NCI-H2227 (cell line): ENCODE measurements at regions not wholly inside any gene's neighbourhood (a gene's known extent, or its start where the extent isn't known, plus 50 kb on each side); places are given as distances from the start of the nearest gene placed in this dataset.
A peak's percentile ranks its signal among the peaks of the same experiment; 100 is the strongest.

Experiments
- DNase-seq: peaks from one replicate; lab custom pipeline; 2025; ENCODE audit not compliant: unreplicated experiment; lab: John Stamatoyannopoulos, UW

DNA sequence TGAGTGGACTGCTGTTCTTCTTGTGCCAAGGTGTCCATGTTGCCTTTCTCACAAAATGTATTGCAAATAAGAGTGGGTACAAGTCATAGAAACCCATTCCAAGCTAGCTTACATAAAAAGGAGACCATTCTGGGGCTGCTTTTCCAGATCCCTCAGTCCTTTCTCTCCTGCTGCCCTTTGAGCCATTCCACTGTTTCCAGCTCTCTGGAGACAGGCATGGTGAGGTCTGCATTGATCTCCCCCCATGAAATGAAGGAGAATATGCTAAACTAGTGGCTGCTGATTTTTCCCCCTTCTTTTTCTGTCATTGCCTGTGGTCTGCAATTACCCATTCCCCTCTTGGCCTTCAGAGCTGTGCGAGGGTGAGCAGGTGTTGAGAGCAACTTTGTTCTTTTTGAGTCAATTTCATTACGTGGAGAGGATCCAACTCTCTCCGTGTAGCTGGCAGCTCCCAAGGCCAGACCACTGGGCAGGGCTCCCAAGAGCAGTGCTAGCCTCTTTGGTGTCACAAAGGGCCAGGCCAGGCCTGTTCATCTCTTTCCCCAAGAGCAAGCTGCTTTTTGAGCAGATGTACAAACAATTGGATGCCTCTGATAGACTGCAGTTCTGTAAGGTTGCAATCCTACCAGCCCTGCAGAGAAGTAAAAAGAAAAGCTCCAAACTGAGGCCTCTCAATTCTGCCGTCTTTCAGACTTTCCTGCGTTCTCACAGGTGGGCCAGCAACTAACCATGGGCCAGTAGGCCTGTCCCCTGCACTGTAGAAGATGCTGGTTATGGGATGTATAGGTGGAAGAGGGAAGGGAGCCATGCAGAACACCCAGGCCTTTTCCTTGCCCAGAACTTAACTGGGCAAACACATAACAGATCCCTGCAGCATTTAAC is 96.1 kb upstream of the ARMC2 start:
- DNase-seq = peak; percentile 12

DNA sequence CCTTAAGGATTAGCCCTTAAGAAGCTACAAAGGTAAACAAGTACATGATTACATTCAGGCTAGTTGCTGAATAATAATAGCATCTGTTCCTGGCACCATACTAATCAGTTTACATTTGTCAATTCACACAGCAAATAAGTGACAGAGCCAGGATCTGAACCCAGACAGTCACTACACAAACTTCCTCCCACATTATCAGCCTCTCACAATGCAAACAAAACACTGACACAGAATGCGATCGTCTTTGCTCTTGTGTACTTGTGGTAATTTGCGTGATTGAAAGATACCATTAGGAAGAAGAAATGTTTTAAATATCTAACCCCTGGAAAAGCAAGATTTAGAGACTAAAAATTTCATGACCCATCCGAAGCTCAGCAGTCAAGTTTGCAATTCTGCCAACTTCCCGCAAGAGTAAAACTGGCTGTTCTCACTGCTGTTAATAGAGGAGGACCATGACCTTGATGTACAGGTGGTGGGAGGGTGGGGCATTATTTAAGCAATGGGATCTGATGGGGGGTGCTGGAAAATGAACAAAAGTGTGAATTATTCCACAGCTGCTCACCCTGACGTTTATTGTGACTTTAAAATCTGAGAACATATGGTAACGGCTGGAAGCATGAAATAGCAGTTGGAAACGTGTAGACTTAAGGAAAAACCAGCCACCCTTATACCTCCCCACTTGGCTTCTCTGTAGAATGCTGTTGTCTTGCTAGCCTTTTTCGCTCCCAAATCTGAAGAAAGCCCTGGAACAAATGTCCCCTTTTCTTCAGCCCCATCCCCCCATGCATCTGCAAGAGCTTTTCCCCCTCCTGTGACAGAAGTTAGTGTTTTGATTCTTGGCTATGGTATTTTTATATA is 95.3 kb upstream of the ARMC2 start:
- DNase-seq = no peak

DNA sequence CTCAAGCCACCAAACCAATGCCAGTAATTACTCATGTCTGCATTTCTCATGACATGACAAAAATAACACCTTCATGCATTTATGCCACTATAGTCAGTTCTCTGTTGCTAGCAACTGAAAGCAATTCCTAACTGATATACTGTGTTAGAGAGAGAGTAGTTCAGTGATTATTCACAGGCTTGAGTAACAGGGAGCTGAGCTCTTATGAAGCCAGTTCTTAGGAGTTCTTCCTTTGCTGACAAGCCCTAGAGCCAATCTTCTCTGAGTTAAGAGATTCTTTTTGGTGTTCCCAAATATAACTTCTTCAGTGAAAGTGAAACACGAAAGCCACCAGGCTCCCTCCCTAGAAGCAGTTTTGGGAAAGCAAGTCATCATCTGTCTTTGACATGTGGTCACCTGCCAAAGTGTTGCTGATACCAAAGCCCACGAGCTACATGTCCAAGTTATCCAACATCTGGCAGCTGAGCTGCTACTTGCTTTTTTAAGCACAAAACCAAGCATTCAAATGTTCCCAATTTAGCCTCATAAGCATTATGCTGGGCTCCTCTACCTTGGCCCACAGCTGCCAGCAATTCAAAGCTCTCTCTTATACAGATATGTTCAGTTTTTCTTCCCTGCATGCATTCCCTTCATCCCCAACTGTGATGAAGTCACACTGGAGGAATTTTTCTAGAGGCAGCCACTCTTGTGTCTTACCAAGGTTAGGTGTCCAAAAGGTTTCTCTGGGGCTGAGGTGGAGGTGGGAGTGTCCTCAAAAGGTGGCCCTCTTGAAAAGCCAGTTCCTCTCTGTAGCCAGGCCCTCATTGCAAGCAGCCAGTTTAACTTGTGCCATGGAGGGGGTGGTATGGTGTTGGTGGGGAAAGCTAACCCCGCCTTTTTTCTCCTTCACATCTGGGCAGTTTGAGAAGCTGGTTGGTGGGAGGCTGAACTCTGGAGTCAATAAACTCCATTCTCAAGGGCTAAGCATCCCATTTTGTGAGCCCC is 92.7 kb upstream of the ARMC2 start:
- no peak for DNase-seq

DNA sequence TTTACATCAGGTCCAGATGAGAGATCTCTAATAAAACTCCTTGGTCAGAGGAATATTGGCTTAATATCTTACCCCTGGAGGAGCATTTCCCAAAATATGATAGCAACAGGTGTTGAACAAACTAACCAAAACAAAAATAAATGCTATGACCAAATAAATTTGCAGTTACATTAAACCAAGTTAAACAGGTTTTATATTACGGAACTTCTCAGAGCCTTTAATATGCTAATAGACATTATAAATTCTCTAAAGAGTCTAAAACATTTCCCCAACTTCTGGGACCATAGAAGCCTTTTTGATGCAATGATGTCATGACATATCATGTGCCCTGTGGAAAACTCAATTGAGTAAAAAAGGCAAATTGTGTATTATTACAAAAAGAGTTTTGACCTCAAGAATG is 90.9 kb upstream of the ARMC2 start:
- no peak for DNase-seq

DNA sequence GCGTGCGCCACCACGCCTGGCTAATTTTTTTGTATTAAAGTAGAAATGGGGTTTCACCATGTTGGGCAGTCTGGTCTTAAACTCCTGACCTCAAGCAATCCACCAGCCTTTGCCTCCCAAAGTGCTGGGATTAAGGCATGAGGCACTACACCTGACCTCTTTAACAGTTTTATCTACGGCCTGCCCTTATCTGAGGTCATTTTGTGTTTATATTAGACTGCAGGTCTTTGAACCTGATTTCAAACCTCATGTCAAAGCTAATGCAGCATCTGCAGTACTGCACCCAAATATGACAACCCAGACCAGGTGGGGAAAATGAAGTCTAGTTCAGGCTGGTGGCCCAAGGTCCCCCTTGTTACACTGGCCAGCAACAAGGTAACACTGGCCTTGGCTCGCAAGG is 89.3 kb upstream of the ARMC2 start:
- DNase-seq = no peak

DNA sequence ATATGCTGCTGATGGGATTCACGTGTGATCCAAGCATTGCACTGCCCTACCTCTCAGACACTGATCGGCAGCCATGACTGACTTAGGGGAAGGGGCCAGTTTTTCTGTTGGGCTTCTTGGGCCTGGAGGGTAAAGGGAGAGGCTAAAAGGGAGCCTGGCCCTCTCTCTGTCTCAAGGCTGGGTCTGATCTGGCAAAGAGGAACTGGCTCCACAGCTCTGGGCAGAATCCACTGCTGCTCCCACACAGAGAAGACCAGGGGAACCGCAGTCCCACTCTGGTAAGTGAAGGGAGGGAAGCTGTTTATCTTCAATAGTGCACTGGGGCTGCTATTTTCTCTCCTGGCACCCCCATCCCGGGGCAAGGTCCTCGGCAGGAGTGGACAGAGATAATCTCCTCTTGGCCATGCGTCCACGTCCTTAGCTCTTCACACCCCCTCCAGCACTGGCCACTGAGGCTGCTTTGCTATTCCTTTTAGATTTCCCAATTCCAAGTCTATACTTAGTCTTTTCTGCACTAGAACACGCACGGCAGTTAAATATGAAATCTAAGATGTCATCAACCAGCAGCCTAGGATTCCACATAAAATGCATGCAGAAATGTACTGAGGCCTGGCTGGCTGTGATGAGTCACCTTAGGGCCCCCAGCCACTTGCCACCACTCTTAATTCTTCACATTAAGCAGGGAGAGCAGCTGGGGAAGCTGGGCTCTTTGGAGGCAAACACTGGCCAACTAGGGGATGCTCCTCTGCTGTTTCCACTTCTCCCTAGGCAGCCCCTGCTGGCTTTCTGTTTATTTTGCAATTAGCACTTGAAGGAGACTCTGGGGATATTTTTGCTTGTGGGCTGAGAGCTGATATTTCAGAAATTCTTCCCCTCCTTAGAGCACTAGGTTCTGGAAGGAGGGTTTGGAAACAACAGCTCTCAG is 87.8 kb upstream of the ARMC2 start:
- DNase-seq = peak; percentile 36

DNA sequence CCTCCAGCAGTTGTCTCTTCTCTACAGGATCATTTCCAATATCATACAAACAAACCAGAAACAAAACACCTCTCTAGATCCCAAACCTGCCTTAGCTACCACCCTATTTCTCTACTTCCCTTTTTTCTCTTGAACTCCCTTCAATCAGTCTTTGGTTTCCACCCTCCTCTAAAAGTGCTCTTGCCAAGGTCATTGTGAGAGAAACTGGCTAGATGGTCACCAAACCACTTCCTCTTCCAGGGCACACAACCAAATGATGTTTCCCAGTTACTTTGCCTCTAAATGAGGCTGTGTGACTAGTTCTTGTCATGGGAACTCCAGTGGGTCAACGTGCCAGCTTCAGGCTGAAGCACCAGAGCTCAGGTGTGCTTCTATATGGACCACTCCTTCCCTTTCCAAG is 85.8 kb upstream of the ARMC2 start:
- DNase-seq = no peak

DNA sequence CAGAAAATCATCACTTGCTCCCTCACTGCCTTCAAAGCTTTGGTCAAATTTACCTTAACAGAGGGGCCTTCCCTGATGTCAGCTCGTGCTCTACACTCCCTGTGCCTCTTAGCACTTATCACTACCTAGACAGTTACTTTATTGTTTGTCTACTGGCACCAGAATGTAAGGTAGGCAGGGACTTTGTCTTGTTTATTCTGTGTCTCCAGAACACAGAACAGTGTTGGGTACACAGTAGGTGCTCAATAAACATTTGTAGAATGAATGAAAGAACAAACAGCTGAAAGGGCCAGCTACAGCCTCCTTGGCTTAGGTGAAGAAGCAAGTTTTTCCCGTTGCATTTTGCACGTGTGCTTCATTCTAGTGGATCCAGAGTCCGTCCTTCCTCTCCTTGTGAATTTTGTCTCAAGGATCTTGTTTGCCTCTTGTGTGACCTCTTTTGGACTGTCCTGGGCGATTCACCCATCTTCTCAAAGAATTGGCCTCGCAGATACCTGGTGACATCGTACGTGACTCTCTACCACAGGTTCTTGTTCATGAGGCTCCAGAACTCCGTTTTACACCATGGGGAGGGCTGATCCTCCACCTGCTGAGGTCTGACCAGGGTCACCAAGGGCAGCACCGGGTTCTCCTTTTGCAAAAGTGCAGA is 84.2 kb upstream of the ARMC2 start:
- DNase-seq = no peak

DNA sequence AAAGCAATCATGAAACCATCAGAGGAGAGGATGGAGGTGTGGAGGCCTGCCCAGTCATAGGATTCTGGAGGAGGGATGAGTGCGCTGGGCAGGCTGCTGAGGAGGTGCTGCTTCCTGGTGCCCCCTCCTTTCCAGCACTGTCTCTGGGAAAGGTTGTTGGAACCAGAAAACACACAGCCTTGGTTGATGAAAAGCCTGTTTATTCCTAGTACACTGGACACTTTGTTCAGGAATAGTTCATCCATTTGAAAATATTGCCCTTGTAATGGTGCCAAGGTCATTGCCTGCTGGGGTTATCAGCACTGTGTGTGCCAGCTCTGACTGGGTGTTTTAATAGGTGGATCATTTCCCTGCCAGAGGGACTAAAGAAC is 83.7 kb upstream of the ARMC2 start:
- DNase-seq = no peak

DNA sequence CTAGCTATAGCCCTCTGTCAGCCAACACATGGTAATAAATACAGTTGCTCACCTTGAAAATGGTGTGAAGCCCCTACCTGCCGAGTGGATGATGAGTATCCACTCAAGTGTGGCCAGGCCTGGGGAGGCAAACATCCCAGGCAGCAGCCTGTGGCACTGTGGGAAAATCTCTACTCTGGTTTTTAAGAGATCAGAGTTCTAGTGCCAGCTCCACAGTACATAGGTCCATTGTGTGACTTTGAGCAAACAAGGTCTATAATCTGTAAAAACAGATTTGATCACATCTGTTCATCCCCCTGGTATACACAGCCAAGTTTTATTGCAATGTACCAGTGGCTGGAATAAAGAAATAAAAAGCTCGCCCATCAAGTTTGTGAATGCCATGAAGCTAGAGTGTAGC is 82.7 kb upstream of the ARMC2 start:
- DNase-seq = no peak

DNA sequence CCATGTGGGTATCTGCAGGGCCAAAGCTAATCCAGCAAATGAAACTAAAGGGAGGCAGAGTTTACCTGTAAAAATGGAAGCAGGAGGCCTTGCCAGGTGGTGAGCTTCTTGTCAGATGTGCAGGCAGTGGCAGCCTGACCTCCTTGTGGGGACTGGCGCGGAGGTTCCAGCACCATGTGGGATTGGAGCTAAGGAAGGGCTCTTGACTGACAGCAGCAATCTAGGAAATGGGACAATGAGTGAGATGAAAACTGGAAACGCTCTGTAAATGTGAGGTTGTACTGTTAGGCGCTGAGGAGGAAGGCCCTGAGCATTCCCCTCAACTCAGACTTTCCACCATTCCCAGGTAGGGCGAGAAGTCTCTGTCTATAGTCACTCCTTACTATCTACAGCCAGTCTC is 81.8 kb upstream of the ARMC2 start:
- no peak for DNase-seq

DNA sequence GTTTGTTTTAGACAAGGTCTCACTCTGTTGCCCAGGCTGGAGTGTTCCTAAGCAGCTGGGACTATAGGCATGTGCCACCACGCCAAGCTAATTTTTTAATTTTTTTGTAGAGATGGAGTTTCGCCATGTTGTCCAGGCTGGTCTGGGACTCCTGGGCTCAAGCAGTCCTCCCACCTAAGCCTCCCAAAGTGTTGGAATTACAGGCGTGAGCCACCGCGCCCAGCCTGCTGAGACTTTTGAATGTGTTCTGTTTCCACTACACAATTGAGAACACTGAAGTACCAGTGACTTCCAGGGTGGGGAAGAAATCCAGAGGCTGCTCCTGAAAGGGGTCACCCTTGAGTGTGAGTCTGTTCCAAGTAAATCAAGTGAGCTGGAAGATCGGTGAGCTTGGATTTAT is 81.3 kb upstream of the ARMC2 start:
- no peak for DNase-seq

DNA sequence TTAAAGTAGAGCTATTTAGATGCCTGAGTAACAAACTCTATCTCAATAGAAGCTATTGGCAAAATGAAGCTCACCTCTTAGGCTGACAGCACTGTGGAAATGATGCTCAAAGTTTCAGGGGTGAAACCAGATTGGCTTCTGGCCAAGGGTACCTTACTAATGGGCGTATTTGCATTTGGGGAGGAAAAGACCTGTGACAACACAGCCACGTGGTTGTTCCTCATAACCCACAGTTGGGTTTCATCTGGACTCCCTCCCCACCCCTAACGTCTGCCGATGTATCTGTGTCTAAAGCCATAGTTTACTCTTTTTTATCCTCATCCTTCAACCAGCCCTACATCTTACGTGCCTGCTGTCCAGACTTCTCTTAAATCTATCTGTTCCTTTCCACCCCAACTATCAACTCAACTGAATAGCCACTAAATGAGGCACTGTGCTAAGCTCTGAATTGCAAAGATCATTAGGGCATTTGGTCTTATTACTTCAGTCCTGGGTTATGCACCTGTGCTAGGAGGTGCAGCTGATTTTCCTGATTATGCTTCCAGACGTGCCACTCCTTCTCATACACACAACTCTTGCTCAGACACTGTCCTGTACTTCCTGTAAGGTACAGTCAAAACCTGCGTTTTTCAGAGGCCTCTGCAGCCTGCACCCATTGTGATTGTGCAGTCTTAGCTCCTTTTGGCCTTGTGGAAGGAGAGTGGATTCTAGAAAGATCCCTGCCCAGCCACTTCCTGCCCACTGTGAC is 80.6 kb upstream of the ARMC2 start:
- DNase-seq = no peak

DNA sequence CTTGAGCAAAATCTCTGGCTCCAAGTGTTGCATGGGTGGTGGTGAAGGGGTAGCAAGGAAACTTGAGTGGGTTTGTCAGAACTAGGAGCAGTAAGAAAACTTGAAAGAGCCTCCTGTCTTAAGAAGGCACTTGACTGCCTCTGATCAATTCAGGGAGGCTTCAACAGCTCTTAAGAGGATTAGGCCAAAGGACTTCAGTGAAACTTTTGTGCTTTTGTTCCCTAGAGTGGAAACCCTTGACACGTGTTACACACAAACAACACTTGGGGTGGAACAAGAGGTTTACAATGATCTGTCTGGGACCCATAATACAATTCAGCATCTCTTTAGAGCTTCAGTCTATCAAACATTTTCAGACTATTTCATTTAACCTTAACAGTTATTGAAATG is 80.1 kb upstream of the ARMC2 start:
- DNase-seq = no peak

DNA sequence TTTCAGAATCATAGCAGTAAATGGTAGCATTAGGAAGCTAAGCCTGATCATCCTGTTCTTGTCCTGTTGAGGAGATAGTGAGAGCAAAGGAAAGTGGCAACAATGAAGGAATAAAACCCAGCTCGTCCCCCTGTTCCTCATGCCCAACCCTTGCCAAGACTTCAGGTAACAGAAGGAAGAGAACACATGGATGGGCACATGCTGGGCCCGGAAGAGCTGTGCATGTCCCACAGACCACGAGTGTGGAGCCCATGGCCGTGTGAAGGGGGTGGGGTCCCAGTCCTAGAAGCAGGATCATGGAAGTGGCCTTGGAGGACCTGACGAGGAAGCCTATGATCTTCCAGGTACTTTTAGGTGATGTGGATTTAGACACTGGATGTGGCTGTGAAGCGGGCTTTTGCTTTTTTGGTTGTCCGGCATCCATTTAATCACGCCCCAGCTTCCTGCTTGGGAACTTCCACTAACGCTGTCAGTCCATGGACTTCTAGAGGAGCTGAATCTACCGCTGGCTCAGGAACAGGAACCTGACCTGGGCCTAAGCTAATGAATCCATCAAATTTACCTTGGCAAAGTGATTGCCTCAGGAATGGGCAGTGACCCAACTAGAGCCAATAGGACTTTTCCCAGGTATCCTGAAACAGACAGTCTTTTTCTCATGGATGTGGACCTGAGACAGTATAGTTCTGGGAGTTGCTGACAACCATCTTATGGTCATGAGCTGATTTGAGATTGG is 79.3 kb upstream of the ARMC2 start:
- DNase-seq = no peak

DNA sequence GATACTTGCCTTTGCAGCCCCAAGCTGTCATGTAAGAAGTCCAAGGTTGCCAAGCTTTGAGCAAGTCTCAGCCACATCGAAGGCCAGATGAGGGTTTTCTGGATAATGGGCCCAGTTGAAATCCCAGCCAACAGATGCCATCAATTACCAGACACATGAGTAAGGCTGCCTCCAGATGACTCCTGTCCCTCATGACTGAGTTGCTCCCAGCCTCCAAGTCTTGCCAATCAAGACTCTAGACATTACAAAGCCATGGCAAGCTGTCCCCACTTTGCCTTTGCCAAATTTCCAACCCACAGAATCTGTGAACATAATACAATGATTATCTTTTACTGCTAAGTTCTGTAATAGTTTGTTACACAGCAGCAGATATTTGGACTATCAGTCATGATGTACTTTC is 76.8 kb upstream of the ARMC2 start:
- no peak for DNase-seq

DNA sequence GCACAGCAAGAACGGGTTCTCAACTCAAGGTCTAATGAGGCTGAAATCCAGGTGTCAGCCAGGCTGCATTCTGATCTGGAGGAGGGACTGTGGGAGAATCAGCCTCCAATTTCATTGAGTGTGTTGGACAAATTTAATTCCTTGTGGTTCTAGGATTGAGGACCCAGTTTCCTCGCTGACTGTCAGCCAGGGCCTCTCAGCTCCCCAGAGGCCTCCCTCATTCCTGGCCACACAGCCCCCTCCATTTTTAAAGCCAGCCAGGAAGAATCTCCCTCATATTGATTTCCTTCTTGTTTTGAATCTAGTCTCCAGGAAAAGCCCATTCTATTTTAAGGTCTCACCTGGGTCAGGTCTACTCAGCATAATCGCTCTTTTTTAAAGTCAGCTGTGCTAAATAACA is 73.7 kb upstream of the ARMC2 start:
- no peak for DNase-seq

DNA sequence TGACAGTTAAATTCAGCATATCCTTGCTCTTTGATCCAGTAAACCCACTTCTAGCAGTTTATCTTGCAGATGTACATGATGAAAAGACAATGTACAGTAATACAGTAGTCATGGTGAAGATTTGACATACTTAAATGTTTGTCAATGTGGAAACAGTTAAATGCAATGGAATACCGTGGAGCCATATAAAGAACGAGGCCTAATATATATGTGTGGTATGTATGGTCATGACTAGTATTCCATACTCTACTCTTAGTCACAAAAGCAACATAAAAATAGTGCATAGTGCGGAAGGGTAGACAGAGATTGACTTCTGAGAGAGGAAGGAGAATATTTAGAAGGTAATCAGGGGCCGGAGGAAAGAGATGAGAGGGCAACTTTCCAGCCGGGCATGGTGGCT is 70.7 kb upstream of the ARMC2 start:
- no peak for DNase-seq
